ENCODE measurements at regions not wholly inside any gene's neighbourhood (a gene's known extent, or its start where the extent isn't known, plus 50 kb on each side); places are given as distances from the start of the nearest gene placed in this dataset.
"Not testable (repeated sequence)": the region's sequence is repeated elsewhere in the genome, so short reads cannot be mapped to it uniquely, and the experiment has no call there.

GRCh38 chrX:138264095-138264494 lies 447.4 kb downstream of the FGF13 start:
- H3K4me1 ChIP-seq (replicated peaks in 1 of 4; ENCODE audit: control insufficient read depth in 3 of 4, insufficient read depth in 4 of 4, low read length in 3 of 4); FAIRE-seq; H4K91ac ChIP-seq (replicated peaks; ENCODE audit: insufficient read length, low read length); H4K20me1 ChIP-seq (replicated peaks in 1 of 2; ENCODE audit: control insufficient read depth in 1 of 2, insufficient read depth in 2 of 2, low read length in 2 of 2); H3K79me2 ChIP-seq (ENCODE audit: control insufficient read depth in 1 of 2, insufficient read depth in 2 of 2, low read length in 2 of 2); H2BK12ac ChIP-seq (ENCODE audit: low read depth, low read length); H3K36me3 ChIP-seq (ENCODE audit: control insufficient read depth in 2 of 4, insufficient read depth in 4 of 4, low read length in 3 of 4); H2BK5ac ChIP-seq (ENCODE audit: low read depth, low read length); H2BK20ac ChIP-seq (ENCODE audit: low read length); H3K4me2 ChIP-seq (ENCODE audit: insufficient read depth in 1 of 2, low read depth in 2 of 2, low read length in 2 of 2); H3K79me1 ChIP-seq (ENCODE audit: low read depth, low read length); H3K56ac ChIP-seq (replicated peaks; ENCODE audit: insufficient read length, low read depth, low read length); H3K27ac ChIP-seq (ENCODE audit: low read depth, low read length); H3K27me3 ChIP-seq (replicated peaks in 1 of 4; ENCODE audit: control insufficient read depth in 3 of 4, extremely low read depth in 1 of 4, insufficient read depth in 3 of 4, low read length in 3 of 4); H4K5ac ChIP-seq (ENCODE audit: insufficient read length, low read depth, low read length); H2AK5ac ChIP-seq (ENCODE audit: low read depth, low read length); H3K9ac ChIP-seq (replicated peaks in 1 of 4; ENCODE audit: extremely low read depth in 1 of 4, low read depth in 3 of 4, low read length in 3 of 4); H3K4ac ChIP-seq (replicated peaks; ENCODE audit: insufficient read length, low read depth, low read length); H2BK15ac ChIP-seq (ENCODE audit: low read length); H3K23me2 ChIP-seq (ENCODE audit: low read depth, low read length); H3K14ac ChIP-seq (ENCODE audit: insufficient read length); H4K8ac ChIP-seq (ENCODE audit: extremely low read depth, insufficient read depth, low read length); H3K9me3 ChIP-seq (ENCODE audit: insufficient read depth in 2 of 2, low read depth in 1 of 2, low read length in 1 of 2); H3K23ac ChIP-seq (ENCODE audit: insufficient read length); H3K4me3 ChIP-seq (ENCODE audit: extremely low read depth in 1 of 4, insufficient read depth in 2 of 4, low read depth in 3 of 4, low read length in 4 of 4); H3K18ac ChIP-seq (ENCODE audit: extremely low read depth, low read length); DNase-seq (ENCODE audit: low read depth in 1 of 2, low spot score in 2 of 2); H2BK120ac ChIP-seq (replicated peaks; ENCODE audit: low read depth, low read length); H2AFZ ChIP-seq (ENCODE audit: low read length): not testable (repeated sequence)
- POLR2A ChIA-PET (ENCODE audit: partially characterized antibody) = interaction anchor here (0.6 to 1.3 kb wide), 2 partner anchors 11 to 341 kb away, joined by 3 read pairs; no protein-coding TSS in a partner anchor
- CTCF ChIA-PET (ENCODE audit: partially characterized antibody) = interaction anchor here (0.7 kb wide), 1 partner anchor 219 kb away, joined by 4 read pairs; no protein-coding TSS in a partner anchor
- 60% methylated on average over 4 of the region's 5 CpGs; no CpG with 5 or more reads in 1 of the 2 experiments for WGBS, 2 experiments (ENCODE audit: extremely low coverage in 1 of 2, insufficient coverage in 1 of 2, insufficient read length in 1 of 2, insufficient replicate concordance in 2 of 2, low coverage in 1 of 2, low lambda C conversion rate in 2 of 2, missing lambda C conversion rate in 1 of 2)
